GM18499 (cell line): ENCODE measurements at regions not wholly inside any gene's neighbourhood (a gene's known extent, or its start where the extent isn't known, plus 50 kb on each side); places are given as distances from the start of the nearest gene placed in this dataset.

Experiments used
- ATAC-seq: cut with Tn5 transposase; IDR thresholded peaks from one replicate; pipeline ENCODE4 v1.9.1; 2021; ENCODE audit warnings: moderate number of reproducible peaks; ENCODE audit not compliant: insufficient read depth, unreplicated experiment

GRCh38 chr9:95822583-95823431, 52.7 kb upstream of the ERCC6L2 start:
- peak; percentile 85 for ATAC-seq

GRCh38 chr9:95822015-95822414, 53.5 kb upstream of the ERCC6L2 start:
- ATAC-seq: no peak

- ATAC-seq: no peak
Observed at GRCh38 chr9:95820074-95820473, 55.4 kb upstream of the ERCC6L2 start.

GRCh38 chr9:95819636-95820035, 55.9 kb upstream of the ERCC6L2 start:
- no peak for ATAC-seq

DNA sequence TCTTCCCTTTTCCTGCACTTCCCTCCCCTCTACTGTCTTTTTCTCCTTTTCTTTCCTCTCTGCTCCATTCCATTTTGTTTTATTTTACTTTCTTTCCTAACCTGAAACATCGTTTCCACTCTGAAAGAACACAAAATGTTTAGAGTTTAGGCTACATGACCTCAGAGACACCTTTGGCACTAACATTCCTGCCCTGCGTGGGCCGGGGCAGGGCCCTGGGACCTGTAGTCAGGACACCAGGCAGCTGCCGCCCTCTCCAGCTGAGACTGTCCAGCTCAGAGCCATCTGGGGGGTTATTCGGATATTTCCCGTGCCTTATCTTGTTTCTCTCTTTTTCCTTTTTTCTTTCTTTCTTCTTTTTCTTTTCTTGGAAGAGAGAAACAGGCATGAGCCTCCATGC, 58.3 kb upstream of the ERCC6L2 start:
- ATAC-seq: no peak

GRCh38 chr9:95816716-95817115, 58.8 kb upstream of the ERCC6L2 start:
- no peak for ATAC-seq

- no peak for ATAC-seq
Observed at GRCh38 chr9:95815961-95816360, 59.5 kb upstream of the ERCC6L2 start.

DNA sequence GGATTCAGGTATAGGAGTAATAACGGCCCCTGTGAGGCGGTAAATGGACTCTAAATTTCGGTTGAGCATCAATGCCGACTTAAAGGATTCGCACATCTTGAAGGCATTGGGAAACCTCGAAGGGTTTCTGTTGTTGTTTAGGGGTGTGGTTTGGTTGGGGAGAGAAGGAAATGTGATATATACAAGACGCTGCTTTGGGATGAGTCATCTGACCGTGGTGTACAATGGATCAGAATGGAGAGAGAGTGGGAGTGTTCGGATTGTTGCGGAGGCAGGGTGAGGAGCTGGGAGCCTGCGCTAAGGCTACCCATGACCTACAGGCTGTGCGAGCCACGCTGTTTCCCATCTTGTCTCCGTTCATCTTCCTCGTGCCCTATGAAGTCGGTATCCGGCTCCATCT, 60.4 kb upstream of the ERCC6L2 start:
- no peak for ATAC-seq

GRCh38 chr9:95813923-95814322, 61.6 kb upstream of the ERCC6L2 start:
- no peak for ATAC-seq

DNA sequence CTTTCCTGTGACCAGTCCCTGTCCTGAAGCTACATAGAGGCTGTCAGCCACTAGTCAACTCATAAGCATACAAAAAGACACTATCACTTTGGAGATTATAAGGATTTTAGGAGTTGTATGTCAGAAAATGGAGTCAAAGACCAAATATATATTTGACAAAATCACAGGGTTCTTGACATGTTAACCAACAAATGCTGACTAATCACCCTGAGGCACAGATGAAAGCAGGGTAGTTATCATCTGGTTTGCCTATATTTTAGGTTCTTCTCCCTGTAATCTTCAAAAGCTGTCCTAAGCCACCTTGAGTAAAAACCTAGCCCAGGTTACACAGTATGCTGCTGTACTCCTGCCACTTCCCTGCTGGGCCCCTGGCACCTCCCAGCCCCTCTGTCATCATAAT, 64.7 kb upstream of the ERCC6L2 start:
- no peak for ATAC-seq

- ATAC-seq: no peak
Observed at GRCh38 chr9:95810133-95810532, 65.4 kb upstream of the ERCC6L2 start.

DNA sequence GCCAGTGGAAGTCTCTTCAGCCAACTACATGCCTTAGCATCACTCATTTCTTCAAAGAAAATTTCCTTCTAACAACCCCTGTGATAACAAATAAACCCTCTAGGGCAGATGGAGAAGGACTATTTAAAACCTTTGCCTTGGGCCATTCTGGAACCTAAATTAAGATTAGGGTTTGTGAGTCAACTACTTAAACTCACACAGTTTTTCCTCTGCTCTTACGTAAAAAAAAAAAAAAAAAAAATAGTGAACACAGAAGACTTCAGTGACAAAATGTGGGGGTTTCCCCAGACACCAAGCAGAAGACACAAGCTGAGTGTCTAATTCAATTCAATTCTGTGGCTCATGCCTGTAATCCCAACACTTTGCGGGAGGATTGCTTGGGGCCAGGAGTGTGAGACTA, 65.8 kb upstream of the ERCC6L2 start:
- ATAC-seq: no peak

GRCh38 chr9:95808011-95808410, 67.5 kb upstream of the ERCC6L2 start:
- no peak for ATAC-seq

DNA sequence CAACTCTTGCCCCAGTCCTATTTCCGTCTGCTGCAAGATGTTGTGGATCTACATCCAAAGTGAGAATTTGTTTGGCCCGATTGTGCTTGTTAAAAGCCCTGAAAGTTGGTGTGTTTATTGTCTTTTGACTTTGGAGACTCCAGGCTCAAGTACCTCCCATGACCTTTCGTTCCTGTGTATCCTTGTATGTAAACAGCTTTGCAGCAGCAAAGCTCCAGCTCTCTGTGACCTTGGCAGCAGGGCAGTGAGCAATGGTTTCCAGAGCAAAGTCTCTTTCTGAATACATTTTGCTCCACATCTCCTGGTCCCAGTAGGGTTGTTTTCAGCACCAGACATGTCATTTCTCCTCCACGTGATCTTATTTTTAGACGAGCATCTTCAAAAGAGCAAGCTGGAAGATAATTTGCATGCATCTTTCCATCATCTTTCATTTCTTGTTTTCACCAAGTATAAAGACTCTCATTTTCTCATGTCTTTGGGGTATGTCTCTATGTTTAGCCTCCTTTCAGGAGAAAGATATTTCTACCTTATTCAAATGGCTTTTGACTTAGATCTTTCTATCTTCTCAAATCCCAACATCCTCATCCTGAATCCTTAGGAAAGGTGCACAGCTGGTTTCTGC, 68.1 kb upstream of the ERCC6L2 start:
- ATAC-seq: no peak

GRCh38 chr9:95803197-95803596, 72.3 kb upstream of the ERCC6L2 start:
- no peak for ATAC-seq

DNA sequence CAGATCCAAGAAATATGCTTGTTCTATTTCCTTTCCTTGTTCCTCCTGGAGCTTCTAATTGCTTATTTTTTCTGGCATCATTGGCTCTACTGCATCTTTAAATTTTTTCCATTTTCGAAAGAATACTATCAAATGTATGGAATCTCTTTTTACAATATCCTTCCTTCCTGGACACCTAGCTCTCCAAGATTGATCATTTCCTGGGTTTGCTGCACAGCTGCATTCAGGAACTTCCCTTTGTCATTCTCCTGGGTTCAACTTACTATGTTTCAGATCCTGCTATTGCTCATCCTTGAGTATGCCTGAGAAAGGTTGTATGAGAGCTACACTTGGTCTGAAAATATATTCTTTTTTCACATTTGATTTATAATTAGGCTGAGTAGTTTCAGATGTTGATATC, 73.7 kb upstream of the ERCC6L2 start:
- ATAC-seq: no peak

DNA sequence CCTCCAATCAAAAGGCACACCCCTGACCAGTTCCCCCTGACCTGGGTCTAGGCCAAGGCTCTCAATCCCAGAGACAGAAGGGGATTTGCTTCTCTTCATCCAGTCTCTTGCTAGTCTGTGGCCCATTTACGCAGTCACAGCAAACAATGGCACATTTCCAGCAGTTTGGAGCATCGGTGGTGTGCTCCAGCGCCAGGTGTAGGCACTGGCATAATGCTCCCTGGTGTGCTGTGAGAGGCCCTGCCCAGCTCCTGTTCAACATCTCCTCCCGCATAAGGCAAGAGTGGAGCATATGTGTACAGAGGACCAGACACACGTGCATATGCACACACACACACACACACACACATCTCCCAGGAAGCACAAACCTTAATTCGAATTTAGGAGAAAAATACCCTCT, 79.5 kb upstream of the ERCC6L2 start:
- ATAC-seq: no peak

- ATAC-seq: no peak
Observed at GRCh38 chr9:95793924-95794828, 81.3 kb upstream of the ERCC6L2 start.

GRCh38 chr9:95791695-95792094, 83.8 kb upstream of the ERCC6L2 start:
- no peak for ATAC-seq

- no peak for ATAC-seq
Observed at GRCh38 chr9:95791286-95791685, 84.2 kb upstream of the ERCC6L2 start.

GRCh38 chr9:95788521-95788991, 86.9 kb upstream of the ERCC6L2 start:
- no peak for ATAC-seq
